ENCODE measurements at regions not wholly inside any gene's neighbourhood (a gene's known extent, or its start where the extent isn't known, plus 50 kb on each side); places are given as distances from the start of the nearest gene placed in this dataset.

GRCh38 chr17:13931111-13931526 lies 138.2 kb upstream of the COX10 start:
- Histone ChIP-seq H3K4me1 (peaks cover 35 to 67% (median 43%) of the 10 kb centered on the region in 10 experiments), H3K4me2 (peak overlapping the region; percentile 47 to 89 (median 80); a peak in 21 of 22 replicates), H3K27me3 (no peaks in the 10 kb centered on the region), H3K9ac (peak overlapping the region; percentile 50 to 79 (median 68); a peak in 21 of 22 replicates), H3K36me3 (peaks cover 0 to 21% (median 0%) of the 10 kb centered on the region in 11 experiments; a peak in 8 of 22 replicates), H3K9me3 (replicated peaks in 1 of 11) (peaks cover 8 to 45% (median 31%) of the 10 kb centered on the region in 11 experiments; a peak in 20 of 22 replicates), H3K27ac (peak overlapping the region; percentile 81 to 96 (median 89)), H4K20me1 (no peaks in the 10 kb centered on the region), H3K4me3 (peak overlapping the region in 7 of 10 experiments; percentile 3 to 49 (median 24); a peak in 7 of 20 replicates)
- TF ChIP-seq Cebpa-rat (IDR thresholded peaks at IDR 0.05): peak in 8 of 11 experiments; percentile 25 to 82 (median 58); a peak in 11 of 22 replicates

DNA sequence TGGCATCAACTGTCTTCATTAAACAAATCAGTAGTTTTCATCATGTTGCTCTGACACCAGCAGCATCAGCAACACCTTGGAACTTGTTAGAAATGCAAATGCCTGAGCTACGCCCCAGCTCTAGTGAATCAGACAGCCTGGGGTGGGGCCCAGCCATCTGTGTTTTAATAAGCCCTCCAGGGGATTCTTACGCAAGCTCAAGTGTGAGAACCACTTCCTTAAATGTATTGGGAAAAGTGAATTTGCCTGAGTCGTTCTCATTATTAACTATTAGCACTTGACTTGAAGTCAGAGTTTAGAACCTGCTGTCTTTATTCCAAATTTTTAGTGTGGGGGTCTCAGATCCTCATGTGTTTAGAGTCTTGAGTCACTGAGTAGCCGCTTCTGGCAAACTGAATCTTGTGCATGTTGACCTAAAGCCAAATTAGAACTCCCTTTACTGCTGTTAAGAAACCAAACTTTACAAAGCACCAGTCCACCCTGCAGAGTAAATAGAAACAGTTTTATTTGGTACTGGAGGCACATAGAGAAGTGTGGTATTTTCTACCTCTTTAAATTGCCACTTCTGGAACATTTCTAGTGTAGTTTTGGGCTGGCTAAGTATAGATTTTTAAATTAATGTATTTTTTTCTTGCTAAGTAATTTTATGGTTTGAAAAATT lies 137.4 kb upstream of the COX10 start:
- peak overlapping the region in 5 of 10 experiments; percentile 12 to 33 (median 22); a peak in 7 of 20 replicates for H3K4me3 ChIP-seq
- peaks cover 0 to 36% (median 23%) of the 10 kb centered on the region in 11 experiments; a peak in 18 of 22 replicates for H3K9me3 ChIP-seq (replicated peaks in 1 of 11)
- H3K27me3 ChIP-seq: no peaks in the 10 kb centered on the region
- peaks cover 0 to 16% (median 0%) of the 10 kb centered on the region in 11 experiments; a peak in 2 of 22 replicates for H3K36me3 ChIP-seq
- peak overlapping the region; percentile 47 to 88 (median 80) for H3K4me2 ChIP-seq
- no peaks in the 10 kb centered on the region for H4K20me1 ChIP-seq
- peaks cover 35 to 67% (median 43%) of the 10 kb centered on the region in 10 experiments for H3K4me1 ChIP-seq
- H3K9ac ChIP-seq: peak overlapping the region; percentile 50 to 79 (median 68); a peak in 21 of 22 replicates
- peak; percentile 75 to 92 (median 88); a peak in 21 of 22 replicates for TF ChIP-seq Cebpa-rat (IDR thresholded peaks at IDR 0.05)
- peak overlapping the region; percentile 81 to 96 (median 89) for H3K27ac ChIP-seq

DNA sequence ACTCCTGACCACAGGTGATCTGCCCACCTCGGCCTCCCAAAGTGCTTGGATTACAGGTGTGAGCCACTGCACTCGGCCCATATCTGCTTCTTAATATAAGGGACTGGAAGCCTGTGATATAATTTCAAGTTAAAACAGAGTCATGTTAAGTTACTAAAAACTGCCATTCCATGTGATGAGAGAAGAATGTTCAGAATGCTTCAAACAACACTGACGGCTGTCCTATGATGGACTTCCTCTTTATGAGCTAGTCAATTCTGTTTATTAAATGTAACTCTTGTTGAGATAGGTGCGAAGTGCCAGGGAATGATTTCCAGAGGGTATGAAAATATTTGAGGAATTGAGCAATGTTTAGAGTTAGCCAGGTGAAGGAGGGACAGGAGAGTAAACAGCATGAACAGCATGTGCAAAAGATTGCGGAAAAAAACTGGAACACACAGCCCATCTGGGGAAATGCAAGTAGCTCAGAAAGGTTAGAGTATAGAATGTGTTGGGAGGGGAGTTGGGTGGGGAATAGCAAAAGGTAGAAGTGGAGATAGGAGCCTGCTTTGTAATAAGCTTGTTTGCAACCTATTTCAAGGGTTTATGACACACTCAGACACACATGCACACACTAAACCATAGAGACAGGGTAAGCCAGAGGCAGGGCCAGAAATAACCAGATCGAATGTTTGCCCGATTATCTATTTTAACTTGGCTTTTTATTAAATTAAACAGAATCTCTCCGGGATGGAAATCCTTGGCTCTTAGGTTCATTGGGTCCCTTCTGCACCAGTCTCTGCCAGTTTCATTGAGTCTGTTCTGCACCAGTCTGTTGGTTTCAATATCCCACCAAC lies 135.6 kb upstream of the COX10 start:
- Histone ChIP-seq H3K4me1 (peaks cover 35 to 53% (median 43%) of the 10 kb centered on the region in 10 experiments), H3K27me3 (no peaks in the 10 kb centered on the region), H3K27ac (peak overlapping the region in 10 of 11 experiments; percentile 81 to 96 (median 90); a peak in 18 of 22 replicates), H3K9ac (peak overlapping the region in 1 of 11 experiments; percentile 69; a peak in 1 of 22 replicates), H3K4me3 (no peak overlapping the region; a peak in 1 of 20 replicates), H3K4me2 (peak overlapping the region; percentile 47 to 88 (median 80)), H3K36me3 (peaks cover 0 to 5% (median 0%) of the 10 kb centered on the region in 11 experiments; a peak in 2 of 22 replicates), H4K20me1 (no peaks in the 10 kb centered on the region), H3K9me3 (replicated peaks in 1 of 11) (peaks cover under 1 to 21% (median 18%) of the 10 kb centered on the region in 11 experiments; a peak in 17 of 22 replicates)
- no peak for TF ChIP-seq Cebpa-rat (IDR thresholded peaks at IDR 0.05)

DNA sequence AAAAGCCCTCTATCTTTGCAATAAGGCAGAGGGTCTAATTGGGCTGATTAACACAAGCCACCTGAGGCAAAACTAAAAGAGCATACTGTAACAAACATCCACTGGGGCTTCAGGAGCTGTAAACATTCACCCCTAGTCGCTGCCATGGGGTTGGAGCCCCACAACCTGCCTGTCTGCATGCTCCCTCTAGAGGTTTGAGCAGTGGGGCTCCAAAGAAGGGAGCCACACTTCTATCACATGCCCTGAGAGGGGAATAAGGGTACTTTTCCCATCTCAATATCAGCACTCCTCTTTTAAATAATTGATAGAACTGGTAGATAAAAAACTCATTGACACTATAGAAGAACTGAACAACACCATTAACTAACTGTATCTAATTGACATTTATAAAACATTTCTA lies 130.1 kb upstream of the COX10 start:
- H4K20me1 ChIP-seq: no peaks in the 10 kb centered on the region
- peaks cover 4 to 8% (median 7%) of the 10 kb centered on the region in 10 experiments for H3K4me1 ChIP-seq
- no peaks in the 10 kb centered on the region for H3K27me3 ChIP-seq
- H3K9ac ChIP-seq: no peak overlapping the region
- no peak overlapping the region for H3K4me3 ChIP-seq
- H3K27ac ChIP-seq: no peak overlapping the region
- TF ChIP-seq Cebpa-rat (IDR thresholded peaks at IDR 0.05): no peak
- no peak overlapping the region for H3K4me2 ChIP-seq
- peaks cover 0 to 5% (median 0%) of the 10 kb centered on the region in 11 experiments; a peak in 1 of 22 replicates for H3K36me3 ChIP-seq
- H3K9me3 ChIP-seq (replicated peaks in 1 of 11): peaks cover 0 to 32% (median 18%) of the 10 kb centered on the region in 11 experiments; a peak in 18 of 22 replicates

- H3K4me2 ChIP-seq: no peak overlapping the region
- peaks cover 16 to 20% (median 18%) of the 10 kb centered on the region in 10 experiments for H3K4me1 ChIP-seq
- peaks cover 0 to 32% (median 18%) of the 10 kb centered on the region in 11 experiments; a peak in 18 of 22 replicates for H3K9me3 ChIP-seq (replicated peaks in 1 of 11)
- no peak overlapping the region for H3K4me3 ChIP-seq
- no peaks in the 10 kb centered on the region for H3K27me3 ChIP-seq
- peaks cover 0 to 5% (median 0%) of the 10 kb centered on the region in 11 experiments; a peak in 1 of 22 replicates for H3K36me3 ChIP-seq
- H3K27ac ChIP-seq: no peak overlapping the region
- no peak overlapping the region for H3K9ac ChIP-seq
- H4K20me1 ChIP-seq: no peaks in the 10 kb centered on the region
- no peak for TF ChIP-seq Cebpa-rat (IDR thresholded peaks at IDR 0.05)
These were observed 128.2 kb upstream of the COX10 start for GRCh38 chr17:13940858-13941665.

GRCh38 chr17:13941781-13942180 lies 127.5 kb upstream of the COX10 start:
- no peak for TF ChIP-seq Cebpa-rat (IDR thresholded peaks at IDR 0.05)
- peaks cover 16 to 20% (median 18%) of the 10 kb centered on the region in 10 experiments for H3K4me1 ChIP-seq
- H3K27ac ChIP-seq: no peak overlapping the region

GRCh38 chr17:13943909-13944308 lies 125.4 kb upstream of the COX10 start:
- Histone ChIP-seq H3K36me3 (peaks cover 0 to 5% (median 0%) of the 10 kb centered on the region in 11 experiments; a peak in 1 of 22 replicates), H3K4me1 (peaks cover 16 to 20% (median 18%) of the 10 kb centered on the region in 10 experiments), H3K4me3 (no peak overlapping the region), H3K4me2 (peak overlapping the region; percentile 49 to 76 (median 66); a peak in 21 of 22 replicates), H3K9ac (no peak overlapping the region), H3K9me3 (replicated peaks in 1 of 11) (peaks cover 0 to 28% (median 17%) of the 10 kb centered on the region in 11 experiments; a peak in 18 of 22 replicates), H4K20me1 (no peaks in the 10 kb centered on the region), H3K27ac (no peak overlapping the region; a peak in 1 of 22 replicates), H3K27me3 (no peaks in the 10 kb centered on the region)
- TF ChIP-seq Cebpa-rat (IDR thresholded peaks at IDR 0.05): no peak

More at GRCh38 chr17:13941781-13942180, 127.5 kb upstream of the COX10 start:
- H3K27me3 ChIP-seq: no peaks in the 10 kb centered on the region
- no peak overlapping the region for H3K4me2 ChIP-seq
- H4K20me1 ChIP-seq: no peaks in the 10 kb centered on the region
- peaks cover 0 to 5% (median 0%) of the 10 kb centered on the region in 11 experiments; a peak in 1 of 22 replicates for H3K36me3 ChIP-seq
- H3K4me3 ChIP-seq: no peak overlapping the region
- H3K9me3 ChIP-seq (replicated peaks in 1 of 11): peaks cover 0 to 32% (median 18%) of the 10 kb centered on the region in 11 experiments; a peak in 18 of 22 replicates
- no peak overlapping the region for H3K9ac ChIP-seq

GRCh38 chr17:13947499-13947898 lies 121.8 kb upstream of the COX10 start:
- no peaks in the 10 kb centered on the region for H3K9me3 ChIP-seq (replicated peaks in 1 of 11)
- TF ChIP-seq Cebpa-rat (IDR thresholded peaks at IDR 0.05): no peak
- H3K4me2 ChIP-seq: no peak overlapping the region
- H3K27ac ChIP-seq: no peak overlapping the region
- no peaks in the 10 kb centered on the region for H3K27me3 ChIP-seq
- no peak overlapping the region for H3K4me3 ChIP-seq
- H4K20me1 ChIP-seq: no peaks in the 10 kb centered on the region
- peaks cover 16 to 20% (median 18%) of the 10 kb centered on the region in 10 experiments for H3K4me1 ChIP-seq
- no peak overlapping the region for H3K9ac ChIP-seq
- no peaks in the 10 kb centered on the region for H3K36me3 ChIP-seq
